SU-DHL-6 (cell line): ENCODE measurements at regions not wholly inside any gene's neighbourhood (a gene's known extent, or its start where the extent isn't known, plus 50 kb on each side); places are given as distances from the start of the nearest gene placed in this dataset.

Experiments used
- EZH2phosphoT487 ChIP-seq: fragments of 200-600 bp; sonication (generic), shearing (Covaris generic); conservative IDR thresholded peaks from 2 replicates; pipeline ENCODE4 v1.6.1; 2018; ENCODE audit warnings: mild to moderate bottlenecking, antibody characterized with exemption, low read length, moderate library complexity, mixed read lengths
- TF ChIP-seq, protein P1 (sequence below): fragments of 200-600 bp; sonication (generic); IDR thresholded peaks from one replicate; pipeline ENCODE4 v1.5.1; 2017; ENCODE audit warnings: antibody characterized with exemption, mild to moderate bottlenecking, low read length, moderate library complexity; ENCODE audit not compliant: insufficient read depth, poor library complexity, severe bottlenecking

DNA sequence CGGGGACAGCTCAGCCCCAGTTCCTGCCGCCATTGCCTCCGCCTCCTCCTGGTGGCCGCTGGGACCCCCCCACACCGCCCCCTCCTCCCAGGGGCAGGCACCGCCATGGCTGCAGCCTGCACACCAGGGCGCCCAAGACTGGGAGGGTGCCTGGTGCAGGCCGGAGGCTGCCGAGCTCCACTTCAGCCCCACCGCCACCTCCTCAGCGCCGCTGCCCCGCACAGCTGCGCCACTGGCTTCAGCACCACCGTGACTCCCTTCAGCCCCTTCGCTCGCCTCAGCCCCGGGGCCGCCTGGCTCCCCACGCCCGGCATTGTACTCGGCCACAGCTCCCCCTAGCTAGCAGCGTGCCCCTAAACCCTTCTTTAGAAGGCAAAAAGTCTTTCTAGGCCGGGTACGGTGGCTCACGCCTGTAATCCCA lies 131.1 kb downstream of the CRYBB2 start:
- TF ChIP-seq, protein P1, sequence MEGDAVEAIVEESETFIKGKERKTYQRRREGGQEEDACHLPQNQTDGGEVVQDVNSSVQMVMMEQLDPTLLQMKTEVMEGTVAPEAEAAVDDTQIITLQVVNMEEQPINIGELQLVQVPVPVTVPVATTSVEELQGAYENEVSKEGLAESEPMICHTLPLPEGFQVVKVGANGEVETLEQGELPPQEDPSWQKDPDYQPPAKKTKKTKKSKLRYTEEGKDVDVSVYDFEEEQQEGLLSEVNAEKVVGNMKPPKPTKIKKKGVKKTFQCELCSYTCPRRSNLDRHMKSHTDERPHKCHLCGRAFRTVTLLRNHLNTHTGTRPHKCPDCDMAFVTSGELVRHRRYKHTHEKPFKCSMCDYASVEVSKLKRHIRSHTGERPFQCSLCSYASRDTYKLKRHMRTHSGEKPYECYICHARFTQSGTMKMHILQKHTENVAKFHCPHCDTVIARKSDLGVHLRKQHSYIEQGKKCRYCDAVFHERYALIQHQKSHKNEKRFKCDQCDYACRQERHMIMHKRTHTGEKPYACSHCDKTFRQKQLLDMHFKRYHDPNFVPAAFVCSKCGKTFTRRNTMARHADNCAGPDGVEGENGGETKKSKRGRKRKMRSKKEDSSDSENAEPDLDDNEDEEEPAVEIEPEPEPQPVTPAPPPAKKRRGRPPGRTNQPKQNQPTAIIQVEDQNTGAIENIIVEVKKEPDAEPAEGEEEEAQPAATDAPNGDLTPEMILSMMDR, result no peak
- no peak for TF ChIP-seq EZH2phosphoT487
